ENCODE measurements at regions not wholly inside any gene's neighbourhood (a gene's known extent, or its start where the extent isn't known, plus 50 kb on each side); places are given as distances from the start of the nearest gene placed in this dataset.
A peak's percentile ranks its signal among the peaks of the same experiment; 100 is the strongest.
"Not testable (repeated sequence)": the region's sequence is repeated elsewhere in the genome, so short reads cannot be mapped to it uniquely, and the experiment has no call there.

DNA sequence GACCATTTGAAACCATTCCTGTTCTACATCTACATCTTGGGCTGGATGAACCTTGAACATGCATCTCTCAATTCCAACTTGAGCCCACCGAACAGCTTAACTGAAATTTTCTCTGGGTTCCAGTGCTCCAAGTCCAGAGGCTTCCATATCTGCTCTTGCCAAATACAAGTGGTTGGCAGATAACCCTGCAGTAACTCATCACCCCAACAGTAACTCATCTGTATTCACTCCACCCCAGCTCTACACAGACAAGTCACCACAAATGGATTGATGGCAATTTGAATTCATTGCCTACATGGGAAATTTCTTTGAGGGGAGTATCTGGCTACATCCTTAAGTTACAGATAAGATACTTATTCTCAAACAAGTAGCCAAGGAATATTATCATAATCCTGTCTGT is 502.4 kb upstream of the TNP1 start:
- peak; percentile 56 for DNase-seq

DNA sequence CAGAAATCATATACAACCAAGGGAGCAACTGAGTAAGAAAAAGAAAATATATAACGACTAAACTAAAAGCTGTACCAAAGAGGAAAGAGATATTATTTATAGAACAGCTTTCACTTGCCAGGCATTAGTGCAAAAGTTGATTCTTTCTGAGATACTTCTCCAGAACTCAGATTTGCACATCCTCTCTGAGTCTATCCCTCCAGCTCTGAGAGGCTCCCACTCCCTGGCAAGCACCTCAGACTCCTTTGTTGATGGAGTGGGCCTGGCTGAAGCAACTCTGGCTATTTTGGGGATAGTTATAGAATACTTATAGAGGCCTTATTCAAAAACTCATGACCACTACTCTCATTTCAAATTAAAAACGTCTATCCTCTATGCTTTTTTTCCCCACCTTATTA is 501.6 kb upstream of the TNP1 start:
- DNase-seq, result no peak

DNA sequence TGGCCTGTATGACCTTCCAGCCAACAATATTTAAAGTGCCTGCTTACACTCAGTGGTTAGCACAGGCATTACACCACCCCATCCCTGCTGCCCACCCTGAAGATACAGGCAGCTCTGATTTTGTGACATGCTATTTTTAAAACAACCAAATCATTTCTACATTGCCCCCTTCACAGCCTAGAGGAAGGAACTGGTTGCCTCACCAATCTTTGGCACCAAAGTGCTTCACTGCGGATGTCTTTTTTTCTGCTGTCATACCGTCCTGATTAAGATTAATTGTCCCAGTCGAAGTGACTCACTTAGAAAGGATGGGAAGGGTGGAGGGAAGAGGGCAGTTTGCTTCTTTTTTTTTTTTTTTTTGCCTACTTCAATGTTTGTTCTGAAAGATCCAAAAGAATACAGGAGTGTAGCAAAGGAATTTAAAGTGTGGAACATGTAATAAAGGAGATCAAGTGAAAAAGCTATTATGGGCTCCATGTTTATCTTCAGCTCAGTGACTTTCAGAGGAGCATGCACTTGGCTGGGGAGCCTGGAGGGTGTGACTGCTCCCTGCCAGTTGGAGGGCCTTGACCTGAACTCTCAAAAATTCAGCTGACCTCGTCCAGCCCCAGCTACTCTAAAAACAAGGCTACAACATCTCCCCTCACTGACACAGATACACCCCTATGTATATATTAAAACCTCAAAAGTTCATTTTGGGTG is 501.1 kb upstream of the TNP1 start:
- DNase-seq, result peak; percentile 70

DNA sequence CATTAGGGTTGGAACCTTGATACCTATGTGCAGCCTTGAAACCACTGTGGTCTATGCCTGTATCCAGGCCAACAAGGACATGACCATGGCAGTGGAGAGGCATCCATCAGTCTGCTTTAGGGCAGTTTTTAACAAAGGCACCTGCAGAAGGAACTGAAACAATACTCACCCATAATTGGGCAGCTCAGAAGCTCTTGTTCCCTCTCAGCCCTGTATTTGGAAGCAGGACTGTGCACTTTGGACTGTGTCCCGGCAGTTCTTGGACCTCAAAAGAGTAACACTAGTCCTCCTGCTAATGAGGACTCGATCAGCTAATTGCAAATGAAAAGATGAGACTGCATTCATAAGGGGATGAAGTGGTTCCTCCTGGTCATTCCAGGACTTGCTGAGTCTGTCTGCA is 500.2 kb upstream of the TNP1 start:
- DNase-seq, result no peak

DNA sequence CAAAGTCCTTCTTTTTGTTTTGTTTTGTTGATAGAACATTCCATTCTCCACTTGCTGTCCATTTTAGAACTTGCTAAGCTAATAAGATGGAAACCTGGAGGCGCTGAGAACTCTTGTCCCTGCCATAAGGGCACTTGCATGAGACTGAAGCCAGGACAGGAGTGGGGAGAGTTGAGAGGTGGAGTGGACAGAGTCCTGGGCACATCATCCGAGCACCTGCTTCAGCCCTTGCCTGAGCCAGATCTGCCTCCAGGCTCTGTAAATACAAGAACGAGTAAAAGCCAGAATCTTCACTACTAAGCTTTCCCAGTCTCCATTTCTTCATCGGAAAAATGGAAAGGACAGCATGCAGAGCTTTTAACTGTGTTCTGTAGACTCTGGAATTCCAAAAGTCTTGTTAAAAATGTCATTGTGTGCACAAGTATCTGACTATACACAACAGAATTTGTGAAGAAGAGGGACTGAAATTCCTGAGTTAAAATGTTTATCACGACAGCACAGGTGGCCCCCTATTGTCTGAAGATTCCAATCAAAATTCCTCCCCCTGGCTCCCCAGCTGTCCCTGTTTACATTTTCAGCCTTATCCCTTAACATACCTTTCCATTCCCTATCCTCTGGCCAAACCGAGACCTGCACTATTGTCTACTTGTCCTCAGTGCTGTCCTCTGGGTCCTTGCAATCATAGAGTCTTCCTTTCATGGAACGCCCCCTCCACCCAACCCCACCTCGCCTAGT is 498.2 kb upstream of the TNP1 start:
- no peak for DNase-seq

DNA sequence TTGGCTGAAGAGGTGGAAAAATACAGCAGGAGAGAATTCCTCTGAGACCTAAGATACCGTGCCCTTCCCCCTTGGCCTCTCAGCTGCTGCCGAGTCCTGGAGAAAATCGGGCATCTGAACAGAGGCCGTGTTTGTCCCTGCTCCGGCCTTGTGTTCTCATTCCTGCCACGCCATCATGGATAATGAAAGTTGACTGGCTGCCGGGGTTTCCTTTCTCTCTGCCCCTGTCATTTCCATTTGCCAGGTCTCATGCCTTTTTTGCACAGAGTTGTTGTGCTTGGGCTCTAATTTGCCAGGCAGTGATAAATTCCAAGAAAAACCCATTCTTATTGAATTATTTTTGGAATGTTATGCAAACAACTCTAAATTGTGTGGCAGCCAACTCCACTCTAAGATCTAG is 496.9 kb upstream of the TNP1 start:
- no peak for DNase-seq

DNA sequence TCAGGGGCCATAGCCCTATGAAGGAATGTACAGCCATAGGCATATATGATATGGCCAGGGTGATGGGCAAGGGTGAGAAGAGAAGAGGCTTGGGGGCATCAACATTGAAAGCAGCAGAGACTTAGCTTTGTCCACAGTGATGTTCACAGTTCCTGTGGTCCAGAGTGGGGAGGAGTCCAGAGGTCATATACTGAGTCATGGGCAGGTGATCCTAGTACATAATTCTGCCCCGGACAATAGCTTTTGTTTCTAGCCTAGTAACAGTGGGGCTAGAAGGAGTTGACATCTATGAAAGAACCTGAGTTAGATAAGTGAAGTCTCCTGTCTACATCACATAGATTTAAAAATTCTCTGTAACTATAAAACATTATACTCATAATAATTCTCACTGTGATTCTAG is 496.3 kb upstream of the TNP1 start:
- DNase-seq, result no peak

DNA sequence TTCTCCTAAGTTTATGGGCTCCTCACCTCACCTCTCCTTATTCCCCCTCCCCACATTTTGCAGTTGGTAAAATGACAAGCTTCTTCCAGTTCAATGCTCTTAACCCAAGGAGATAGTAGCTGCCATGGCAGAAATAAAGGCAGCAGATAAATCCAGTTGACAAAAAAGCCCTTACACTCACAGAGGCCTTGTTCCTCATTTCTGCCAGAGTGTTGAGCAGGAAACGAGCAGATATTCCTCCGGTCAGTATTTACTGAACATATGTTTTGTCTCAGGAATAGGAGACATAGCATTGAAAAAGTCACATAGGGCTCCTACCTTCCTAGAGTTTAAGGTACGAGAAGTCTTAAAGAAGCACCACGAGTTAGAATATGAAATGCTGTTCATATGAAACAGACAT is 493.7 kb upstream of the TNP1 start:
- DNase-seq, result peak; percentile 51

DNA sequence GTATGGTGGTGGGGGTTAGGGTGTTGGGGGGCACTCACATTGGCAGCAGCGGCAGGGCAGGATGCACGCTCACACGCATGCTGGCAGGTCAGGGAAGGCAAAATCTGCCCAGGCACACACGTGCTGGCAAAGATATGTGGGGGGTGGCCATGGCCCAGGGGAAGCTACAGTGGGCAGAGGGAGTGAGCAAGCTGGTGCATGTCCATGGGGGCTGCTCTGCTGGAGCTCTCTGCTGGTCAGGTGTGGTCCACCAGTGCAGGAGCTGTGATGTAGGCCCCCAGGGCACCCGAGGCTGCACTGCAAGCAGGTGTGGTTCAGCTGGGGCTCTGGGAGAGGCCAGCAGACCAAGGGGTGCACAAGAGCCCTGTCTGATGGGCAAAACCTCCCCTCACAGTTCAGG is 491.5 kb upstream of the TNP1 start:
- no peak for DNase-seq

DNA sequence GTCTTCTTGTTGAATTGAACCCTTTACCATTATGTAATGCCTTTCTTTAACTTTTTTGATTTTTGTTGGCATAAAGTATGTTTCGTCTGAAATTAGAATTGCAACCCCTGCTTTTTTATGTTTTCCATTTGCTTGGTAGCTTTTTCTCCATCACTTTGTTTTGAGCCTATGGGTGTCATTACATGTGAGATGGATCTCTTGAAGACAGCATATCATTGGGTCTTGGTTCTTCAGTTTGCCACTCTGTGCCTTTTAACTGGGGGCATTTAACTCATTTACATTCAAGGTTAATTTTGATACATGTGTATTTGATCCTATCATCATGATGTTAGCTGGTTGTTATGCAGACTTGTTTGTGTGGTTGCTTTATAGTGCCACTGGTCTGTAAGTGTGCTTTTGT is 489.4 kb upstream of the TNP1 start:
- no peak for DNase-seq

DNA sequence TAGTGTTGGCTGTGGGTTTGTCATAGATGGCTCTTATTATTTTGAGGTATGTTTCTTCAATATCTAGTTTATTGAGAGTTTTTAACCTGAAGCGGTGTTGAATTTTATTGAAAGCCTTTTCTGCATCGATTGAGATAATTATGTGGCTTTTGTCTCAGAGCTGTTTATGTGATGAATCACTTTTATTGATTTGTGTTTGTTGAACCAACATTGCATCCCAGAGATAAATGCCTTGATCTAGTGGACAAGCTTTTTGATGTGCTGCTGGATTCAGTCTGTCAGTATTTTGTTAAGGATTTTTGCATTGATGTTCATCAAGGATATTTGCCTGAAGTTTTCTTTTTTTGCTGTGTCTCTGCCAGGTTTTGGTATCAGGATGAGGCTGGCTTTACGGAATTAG is 487.8 kb upstream of the TNP1 start:
- not testable (repeated sequence) for DNase-seq

DNA sequence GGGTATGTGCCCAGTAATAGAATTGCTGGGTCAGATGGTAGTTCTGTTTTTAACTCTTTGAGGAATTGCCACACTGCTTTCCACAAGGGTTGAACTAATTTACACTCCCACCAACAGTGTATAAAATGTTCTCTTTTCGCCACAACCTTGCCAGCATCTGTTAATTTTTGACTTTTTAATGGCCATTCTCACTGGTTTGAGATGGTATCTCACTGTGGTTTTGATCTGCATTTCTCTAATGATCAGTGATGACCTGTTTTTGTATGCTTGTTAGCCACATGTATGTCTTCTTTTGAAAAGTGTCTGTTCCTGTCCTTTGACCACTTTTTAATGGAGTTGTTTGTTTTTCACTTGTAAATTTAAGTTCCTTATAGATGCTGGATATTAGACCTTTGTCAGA is 486.2 kb upstream of the TNP1 start:
- not testable (repeated sequence) for DNase-seq

DNA sequence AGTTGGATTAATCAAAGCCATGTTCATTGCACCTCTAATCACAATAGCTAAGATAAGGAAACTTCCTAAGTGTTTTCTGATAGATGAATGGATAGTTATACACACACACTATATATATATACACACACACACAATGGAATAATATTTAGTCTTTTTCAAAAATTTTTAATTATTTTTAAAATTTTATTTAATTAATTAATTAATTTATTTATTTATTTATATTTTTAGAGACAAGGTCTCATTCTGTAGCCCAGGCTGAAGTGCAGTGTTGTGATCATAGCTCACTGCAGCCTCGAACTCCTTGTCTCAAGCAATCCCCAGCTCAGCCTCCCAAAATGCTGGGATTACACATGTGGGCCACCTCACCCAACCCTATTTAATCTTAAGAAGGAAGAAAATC is 481.0 kb upstream of the TNP1 start:
- DNase-seq, result no peak

DNA sequence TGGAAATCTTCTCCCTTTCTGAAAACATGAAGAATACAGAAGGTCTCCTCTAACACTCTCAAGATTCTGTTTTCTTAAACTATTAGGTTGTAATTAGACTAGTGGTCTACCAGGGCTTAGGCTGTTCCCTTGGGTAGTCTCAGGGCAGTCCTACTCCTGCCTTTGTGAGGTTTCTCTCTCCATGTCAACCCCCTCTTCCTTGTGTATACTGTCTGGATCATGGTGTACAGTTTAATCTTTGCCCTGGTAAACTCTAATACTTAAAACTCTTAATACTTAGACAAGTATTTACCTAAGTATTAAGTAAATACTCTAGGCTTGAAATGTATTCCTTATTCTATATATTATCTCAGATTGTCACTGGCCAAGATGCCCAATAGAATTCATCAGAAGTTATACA is 480.3 kb upstream of the TNP1 start:
- DNase-seq, result no peak

DNA sequence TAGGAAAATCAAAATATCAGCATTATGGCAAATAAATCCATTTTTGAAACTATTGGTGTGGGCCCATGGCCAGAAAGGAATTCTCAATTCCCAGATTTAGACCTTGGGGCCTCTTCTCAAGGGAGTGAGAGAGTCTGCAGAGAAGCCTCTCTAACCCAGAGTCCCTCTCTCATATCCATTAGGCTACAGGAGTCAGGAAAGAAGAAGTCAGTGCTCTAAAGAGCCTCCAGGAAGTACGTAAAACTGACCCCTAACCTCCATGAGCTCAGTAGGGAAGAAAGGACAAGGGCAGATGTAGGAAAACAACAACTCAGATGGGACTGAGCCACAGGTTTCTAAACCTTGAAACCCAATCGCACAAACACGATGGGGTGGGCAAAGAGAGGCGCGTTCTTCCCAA is 479.9 kb upstream of the TNP1 start:
- no peak for DNase-seq

DNA sequence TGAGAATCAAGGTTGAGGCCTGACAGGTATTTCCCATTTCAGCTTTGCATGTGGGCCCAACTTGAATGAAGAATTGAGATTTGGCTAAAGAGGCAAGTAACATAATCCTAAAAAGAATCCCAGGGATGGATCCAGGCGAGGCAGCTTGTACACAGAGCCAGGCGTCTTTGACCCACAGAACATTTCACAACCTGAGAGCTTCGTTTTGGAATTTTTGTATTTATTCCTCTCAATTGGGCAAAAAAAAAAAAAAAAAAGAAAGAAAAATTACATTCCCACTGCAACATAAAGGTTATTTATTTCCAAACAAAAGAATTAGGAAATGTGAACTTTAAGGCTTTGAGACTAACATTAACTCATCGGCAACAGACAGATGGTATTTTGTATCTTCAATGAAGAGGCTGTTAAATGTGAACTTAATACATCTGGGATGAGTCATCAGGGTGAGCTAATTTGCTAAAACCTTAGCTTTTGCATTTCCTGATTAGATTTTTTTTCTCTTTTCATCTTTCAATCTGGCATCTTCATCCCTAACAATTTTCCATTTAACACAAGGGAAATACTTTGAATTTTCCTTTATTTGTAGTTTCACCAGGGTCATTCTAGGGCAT is 478.5 kb upstream of the TNP1 start:
- DNase-seq, result no peak

DNA sequence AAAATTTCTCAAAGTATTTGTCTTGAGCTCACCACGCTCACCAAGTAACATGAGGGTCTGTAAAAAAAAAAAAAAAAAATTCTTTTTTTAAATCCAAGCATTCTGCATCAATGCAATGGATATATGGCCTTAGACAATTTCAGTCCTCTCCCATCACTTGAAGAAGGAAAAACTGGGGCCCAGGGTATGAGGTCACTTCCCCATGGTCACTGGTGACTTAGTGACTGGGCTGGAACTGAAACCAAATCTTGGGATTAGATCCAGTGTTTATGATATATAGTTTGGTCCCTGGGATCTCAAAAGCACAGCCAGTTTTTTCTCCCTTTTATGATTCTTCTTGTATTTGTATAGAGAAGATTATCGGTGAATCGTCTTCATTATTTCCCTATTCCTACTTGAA is 477.9 kb upstream of the TNP1 start:
- DNase-seq, result no peak

DNA sequence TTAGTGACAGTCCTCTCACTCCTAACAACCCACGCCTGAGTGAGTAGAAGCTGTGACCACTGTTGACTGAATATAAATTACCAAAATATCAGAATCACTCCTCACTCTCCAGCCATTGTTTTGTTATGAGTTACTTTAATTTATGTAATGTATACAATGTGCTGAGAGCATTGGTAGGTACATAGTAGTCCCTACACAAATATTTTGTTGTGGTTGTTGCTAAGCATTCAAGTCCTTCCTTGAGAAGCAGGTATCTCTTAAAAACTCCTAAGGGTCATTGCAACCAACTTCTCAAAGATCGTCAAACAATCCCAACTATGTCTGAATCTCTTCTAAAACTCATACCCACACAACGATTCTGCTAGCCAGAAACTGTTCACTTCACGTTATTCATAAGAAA is 476.8 kb upstream of the TNP1 start:
- no peak for DNase-seq

DNA sequence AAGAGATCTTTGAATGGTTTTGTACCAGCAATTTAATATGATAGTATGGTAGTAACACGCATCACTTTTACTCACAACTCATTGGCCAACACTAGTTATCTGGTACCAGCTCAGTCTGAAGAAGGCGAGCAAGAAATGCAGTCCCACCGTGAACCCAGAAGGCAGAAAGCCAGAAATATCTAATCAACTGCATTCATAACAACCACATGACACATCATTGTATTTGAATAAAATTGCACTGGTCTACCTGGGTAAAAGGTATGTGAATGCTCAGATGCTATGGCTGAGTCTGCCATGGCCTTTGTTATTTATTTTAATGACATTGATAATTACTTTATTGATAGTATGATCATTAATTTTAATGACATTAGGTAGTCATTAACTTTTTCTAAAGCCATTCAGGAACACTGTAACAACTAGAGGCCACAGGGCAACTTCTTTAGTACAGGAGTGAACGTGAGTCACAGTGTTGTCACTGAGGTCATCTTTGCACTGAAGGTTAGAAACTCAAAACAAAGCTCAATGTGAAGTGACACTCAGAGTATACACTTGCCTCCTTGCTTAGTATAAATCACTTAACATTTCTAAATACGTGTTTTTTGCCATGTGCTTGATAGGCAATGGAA is 475.6 kb upstream of the TNP1 start:
- no peak for DNase-seq

DNA sequence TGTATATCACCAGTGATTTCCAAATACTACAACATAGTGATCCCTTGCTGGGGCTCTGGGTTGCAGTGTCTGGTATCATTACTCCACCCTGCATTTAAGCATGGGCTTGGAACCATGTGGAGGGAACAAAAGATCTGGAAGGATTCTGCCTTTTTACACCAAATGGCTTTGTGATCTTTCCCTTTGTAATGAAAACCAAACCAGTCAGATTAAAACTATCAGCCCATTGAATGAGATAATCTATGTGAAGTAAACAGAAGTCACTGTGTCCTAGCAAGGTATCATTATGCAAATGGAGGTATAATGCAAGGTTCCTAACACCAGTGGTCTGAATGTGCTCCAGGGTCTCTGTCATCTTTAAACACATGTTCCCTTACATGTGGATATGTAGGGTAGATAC is 474.7 kb upstream of the TNP1 start:
- DNase-seq, result no peak

DNA sequence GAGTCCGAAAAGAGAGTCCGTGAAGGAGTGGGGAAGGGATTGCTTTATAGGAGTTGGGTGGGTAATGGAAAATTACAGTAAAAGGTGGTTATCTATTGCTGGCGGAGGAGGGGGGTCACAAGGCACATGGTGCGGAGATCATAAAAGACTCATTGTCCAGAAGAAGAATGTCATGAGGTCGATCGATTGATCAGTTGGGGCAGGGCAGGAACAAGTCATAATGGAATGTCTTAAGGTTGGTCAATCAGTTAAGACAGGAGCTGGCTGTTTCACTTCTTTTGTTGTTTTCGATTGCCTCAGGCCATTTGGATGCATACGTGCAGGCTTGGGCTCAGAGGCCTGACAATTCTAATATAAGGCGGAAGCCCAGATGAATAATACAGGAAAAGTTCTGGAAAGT is 473.0 kb upstream of the TNP1 start:
- DNase-seq, result no peak

DNA sequence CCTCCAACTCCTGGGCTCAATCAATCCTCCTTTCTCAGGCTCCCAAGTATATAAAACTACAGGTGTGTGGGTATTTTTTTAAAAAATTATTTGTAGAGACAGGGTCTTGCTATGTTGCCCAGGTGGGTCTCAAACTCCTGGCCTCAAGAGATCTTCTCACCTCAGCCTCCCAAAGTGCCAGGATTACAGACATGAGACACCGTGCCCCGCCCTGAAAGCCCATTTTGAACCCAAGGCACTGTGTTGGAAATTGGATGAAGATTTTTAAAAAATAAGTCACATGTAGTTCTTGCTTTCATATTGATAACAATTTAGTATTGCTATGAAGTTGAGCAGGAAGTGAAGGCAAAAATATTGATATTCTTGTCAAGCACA is 472.5 kb upstream of the TNP1 start:
- no peak for DNase-seq

DNA sequence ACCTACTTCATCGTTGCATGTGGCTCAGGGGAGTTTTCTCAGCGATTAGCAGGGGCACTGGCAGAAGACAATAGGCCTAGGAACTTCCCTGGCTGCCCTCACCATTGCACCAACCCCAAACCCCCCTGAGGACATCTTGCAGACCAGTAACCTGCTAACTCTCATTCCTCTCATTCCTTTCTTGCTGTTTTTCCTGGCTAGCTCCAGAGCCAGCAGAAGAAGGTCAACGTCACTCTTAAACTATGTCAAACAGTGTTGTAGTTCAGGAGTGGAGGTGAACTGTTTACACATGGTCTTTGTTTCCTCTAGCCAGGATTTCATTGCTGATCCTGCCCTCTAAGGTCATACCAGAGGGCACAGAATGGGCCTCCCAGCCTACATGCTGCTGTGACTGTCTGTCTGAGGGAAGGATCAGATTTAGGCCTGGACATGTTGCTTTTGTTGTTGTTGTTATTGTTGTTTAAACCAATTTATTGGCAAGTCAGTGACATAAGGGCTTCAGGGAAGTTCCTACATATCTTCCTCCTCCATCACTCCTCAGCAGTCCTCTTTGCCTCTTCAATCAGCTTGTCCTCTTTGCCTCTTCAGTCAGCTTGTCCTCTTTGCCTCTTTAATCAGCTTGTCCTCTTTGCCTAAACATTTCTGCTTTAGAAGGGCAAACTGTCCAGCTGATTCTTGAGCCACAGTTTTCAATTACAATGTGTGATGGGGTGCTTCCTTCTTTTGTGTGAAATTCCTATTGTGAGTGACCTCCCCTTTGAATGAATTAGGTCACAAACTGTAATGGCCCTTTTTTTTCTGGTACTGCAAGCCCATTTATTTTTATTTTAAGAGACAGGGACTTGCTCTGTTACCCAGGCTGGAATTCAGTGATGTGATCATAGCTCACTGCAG is 471.9 kb upstream of the TNP1 start:
- DNase-seq, result no peak

Measured in hematopoietic multipotent progenitor cell treated with erythropoietin and hydrocortisone succinate and interleukin-3 and kit ligand, for 4 days (in vitro differentiated cells).